ENCODE measurements at regions not wholly inside any gene's neighbourhood (a gene's known extent, or its start where the extent isn't known, plus 50 kb on each side); places are given as distances from the start of the nearest gene placed in this dataset.
A peak's percentile ranks its signal among the peaks of the same experiment; 100 is the strongest.

DNA sequence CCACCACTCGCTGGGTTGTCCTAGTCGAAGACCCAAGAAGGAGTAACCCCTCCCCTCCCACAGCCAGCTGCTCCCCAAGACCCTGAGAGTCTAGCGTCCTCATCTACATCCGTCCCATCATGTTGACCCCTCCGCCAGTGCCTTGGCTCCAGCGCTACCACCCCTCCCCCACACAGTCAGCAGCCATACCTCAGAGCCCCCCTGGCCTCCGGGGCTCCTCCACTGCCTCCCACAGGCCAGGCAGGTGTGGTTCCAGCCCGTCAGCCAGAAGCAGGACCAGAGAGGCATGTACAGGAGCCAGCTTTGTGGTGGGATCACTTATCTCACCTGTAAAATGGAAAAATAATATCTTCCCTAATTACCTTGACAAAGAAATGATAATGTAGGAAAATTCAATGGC is 51.5 kb upstream of the PHF21B start:
- Histone ChIP-seq H3K9me2 (ENCODE audit: insufficient read depth) (no peaks in the 10 kb centered on the region), H2AFZ (no peak overlapping the region), H4K20me1 (ENCODE audit: insufficient read depth) (no peaks in the 10 kb centered on the region), H3K9me3 (ENCODE audit: low read depth) (no peaks in the 10 kb centered on the region), H3K4me2 (ENCODE audit: unreplicated experiment) (no peak overlapping the region), H3K79me2 (ENCODE audit: insufficient read depth) (no peaks in the 10 kb centered on the region), H3K9ac (no peak overlapping the region), H3K27ac (no peak overlapping the region), H3K4me1 (ENCODE audit: insufficient read depth) (peaks cover 16% of the 10 kb centered on the region), H3K4me3 (no peak overlapping the region), H3K36me3 (ENCODE audit: low read depth) (no peaks in the 10 kb centered on the region), H3K27me3 (replicated peaks; ENCODE audit: insufficient read depth) (peaks cover 13% of the 10 kb centered on the region; the same call in 1 of the 2 replicates), H3F3A (ENCODE audit: insufficient read depth) (peaks cover 19% of the 10 kb centered on the region)
- no peak for TF ChIP-seq EZH2 (IDR thresholded peaks at IDR 0.05; ENCODE audit: insufficient read depth, poor library complexity, severe bottlenecking)
- no peak for DNase-seq
- 71 to 77% methylated on average over 7 to 8 of the region's 8 CpGs for WGBS, 2 experiments (ENCODE audit: low coverage in 1 of 2, low lambda C conversion rate in 2 of 2, missing lambda C conversion rate in 2 of 2)
- in situ Hi-C loops (cut with MboI), result no loop called here

DNA sequence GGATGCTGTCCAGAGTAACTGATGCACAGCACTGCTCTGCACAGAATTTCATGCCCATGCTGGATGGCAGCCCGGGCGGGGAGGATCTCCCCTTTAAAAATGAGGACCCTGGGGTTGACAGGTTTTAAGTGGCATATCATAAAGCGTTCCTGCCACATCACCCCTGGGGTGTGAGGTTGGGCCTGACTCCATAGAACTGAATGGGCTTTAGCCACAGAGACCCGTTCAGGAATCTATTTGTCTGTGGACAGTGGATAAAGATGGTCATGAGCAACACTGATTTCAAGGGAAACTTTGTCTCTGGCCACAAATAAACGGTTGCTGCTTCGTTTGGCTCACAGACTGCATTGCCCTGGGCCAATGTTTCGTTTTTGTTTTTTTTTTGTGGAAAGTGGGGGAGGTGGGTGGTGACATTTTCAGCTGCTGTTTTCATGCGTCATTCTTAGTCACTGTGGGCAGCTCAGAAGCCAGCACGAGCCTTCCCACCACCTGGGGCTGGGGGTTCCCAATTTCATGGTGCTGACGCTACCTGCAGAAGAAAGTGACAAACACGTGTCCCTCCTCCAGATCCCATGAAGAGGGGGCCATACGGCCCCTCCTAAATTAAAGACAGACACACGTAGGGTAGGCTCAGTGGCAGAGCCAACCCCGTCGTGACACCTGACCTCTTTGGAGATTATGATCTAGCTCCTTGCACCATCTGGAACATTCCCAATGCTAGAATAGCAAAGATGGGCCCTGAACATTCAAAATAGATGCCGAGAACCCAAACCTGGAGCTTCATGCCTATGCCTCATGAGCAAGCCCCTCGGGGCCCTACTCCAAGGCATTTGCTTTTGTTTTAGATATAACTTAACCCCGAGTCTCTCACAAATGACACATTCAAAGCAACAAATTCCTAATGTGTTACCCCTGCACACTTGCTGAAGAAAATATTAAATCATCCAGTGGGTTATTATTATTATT is 54.8 kb upstream of the PHF21B start:
- Histone ChIP-seq H3K4me3 (peak overlapping the region; percentile 6; the same call in 1 of the 2 replicates), H3K9ac (peak overlapping the region; percentile 41; the same call in 1 of the 2 replicates), H4K20me1 (ENCODE audit: insufficient read depth) (no peaks in the 10 kb centered on the region), H3K79me2 (ENCODE audit: insufficient read depth) (no peaks in the 10 kb centered on the region), H3K4me2 (ENCODE audit: unreplicated experiment) (peak overlapping the region; percentile 52), H3K27ac (peak overlapping the region; percentile 61), H3K9me2 (ENCODE audit: insufficient read depth) (no peaks in the 10 kb centered on the region), H3K4me1 (ENCODE audit: insufficient read depth) (peaks cover 19% of the 10 kb centered on the region), H3K27me3 (replicated peaks; ENCODE audit: insufficient read depth) (no peaks in the 10 kb centered on the region), H3K36me3 (ENCODE audit: low read depth) (no peaks in the 10 kb centered on the region), H3F3A (ENCODE audit: insufficient read depth) (peaks cover 23% of the 10 kb centered on the region), H2AFZ (no peak overlapping the region), H3K9me3 (ENCODE audit: low read depth) (no peaks in the 10 kb centered on the region)
- DNase-seq, result peak; percentile 91
- 25 to 26% methylated on average over 18 of the region's 18 CpGs for WGBS, 2 experiments (ENCODE audit: low coverage in 1 of 2, low lambda C conversion rate in 2 of 2, missing lambda C conversion rate in 2 of 2)
- no peak for TF ChIP-seq EZH2 (IDR thresholded peaks at IDR 0.05; ENCODE audit: insufficient read depth, poor library complexity, severe bottlenecking)
- 0 out of 2 replicates have a peak, but pooled peaks have one; percentile 51 for TF ChIP-seq EZH2phosphoT487 (IDR thresholded peaks at IDR 0.05; ENCODE audit: insufficient read depth, low read depth)
- in situ Hi-C loops (cut with MboI), result no loop called here

DNA sequence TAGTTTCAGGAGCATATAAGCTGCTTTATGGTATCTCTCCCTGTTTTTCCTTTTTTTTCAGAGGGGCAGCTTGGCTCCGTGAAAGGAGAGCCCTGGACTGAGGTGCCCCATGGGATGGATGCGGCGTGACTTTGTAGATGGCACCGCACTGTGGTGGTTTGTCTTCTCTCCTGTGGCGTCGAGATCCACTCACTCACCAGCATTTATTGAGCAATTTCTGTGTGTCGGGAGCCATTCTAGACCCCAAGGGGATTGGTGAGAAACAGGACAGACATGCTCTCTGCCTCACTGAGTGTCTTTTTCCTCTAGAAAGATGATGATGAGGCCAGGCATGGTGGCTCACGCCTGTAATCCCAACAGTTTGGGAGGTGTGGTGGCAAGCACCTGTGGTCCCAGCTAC is 55.9 kb upstream of the PHF21B start:
- DNase-seq, result no peak
- Histone ChIP-seq H3F3A (ENCODE audit: insufficient read depth) (peaks cover 23% of the 10 kb centered on the region), H3K27me3 (replicated peaks; ENCODE audit: insufficient read depth) (no peaks in the 10 kb centered on the region), H3K79me2 (ENCODE audit: insufficient read depth) (no peaks in the 10 kb centered on the region), H3K4me3 (no peak overlapping the region), H3K36me3 (ENCODE audit: low read depth) (no peaks in the 10 kb centered on the region), H3K9me2 (ENCODE audit: insufficient read depth) (no peaks in the 10 kb centered on the region), H3K4me1 (ENCODE audit: insufficient read depth) (peaks cover 19% of the 10 kb centered on the region), H3K4me2 (ENCODE audit: unreplicated experiment) (no peak overlapping the region), H2AFZ (no peak overlapping the region), H4K20me1 (ENCODE audit: insufficient read depth) (no peaks in the 10 kb centered on the region), H3K9ac (no peak overlapping the region), H3K9me3 (ENCODE audit: low read depth) (no peaks in the 10 kb centered on the region), H3K27ac (no peak overlapping the region)
- in situ Hi-C loops (cut with MboI), result no loop called here
- 86 to 87% methylated on average over 8 of the region's 8 CpGs for WGBS, 2 experiments (ENCODE audit: low coverage in 1 of 2, low lambda C conversion rate in 2 of 2, missing lambda C conversion rate in 2 of 2)
- TF ChIP-seq EZH2 (IDR thresholded peaks at IDR 0.05; ENCODE audit: insufficient read depth, poor library complexity, severe bottlenecking), result no peak
- TF ChIP-seq EZH2phosphoT487 (IDR thresholded peaks at IDR 0.05; ENCODE audit: insufficient read depth, low read depth), result no peak

DNA sequence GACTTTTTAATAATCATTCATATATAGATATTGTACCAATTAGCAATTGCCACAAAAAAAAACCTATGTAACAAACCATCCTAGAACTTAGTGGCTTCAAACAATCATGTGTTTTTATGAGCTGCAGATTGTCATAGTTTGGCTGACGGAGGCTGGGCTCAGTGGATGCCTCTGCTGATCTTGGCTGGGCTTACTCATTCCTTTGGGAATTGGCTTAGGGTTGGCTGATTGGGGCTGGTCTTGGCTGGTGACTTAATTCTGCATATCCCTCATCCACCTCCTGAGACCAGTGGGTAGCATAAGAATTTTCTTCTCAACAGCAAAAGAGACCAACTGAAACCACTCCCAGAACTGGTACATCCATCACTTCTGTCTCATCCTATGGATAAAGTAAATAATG is 57.9 kb upstream of the PHF21B start:
- Histone ChIP-seq H3K27ac (no peak overlapping the region), H3K79me2 (ENCODE audit: insufficient read depth) (no peaks in the 10 kb centered on the region), H4K20me1 (ENCODE audit: insufficient read depth) (no peaks in the 10 kb centered on the region), H3K4me1 (ENCODE audit: insufficient read depth) (peaks cover 23% of the 10 kb centered on the region), H3K9me3 (ENCODE audit: low read depth) (no peaks in the 10 kb centered on the region), H3K36me3 (ENCODE audit: low read depth) (no peaks in the 10 kb centered on the region), H3F3A (ENCODE audit: insufficient read depth) (peaks cover 23% of the 10 kb centered on the region), H3K9me2 (ENCODE audit: insufficient read depth) (no peaks in the 10 kb centered on the region), H3K4me3 (no peak overlapping the region), H3K27me3 (replicated peaks; ENCODE audit: insufficient read depth) (no peaks in the 10 kb centered on the region; the same call in 1 of the 2 replicates), H3K9ac (no peak overlapping the region), H2AFZ (no peak overlapping the region), H3K4me2 (ENCODE audit: unreplicated experiment) (no peak overlapping the region)
- DNase-seq, result no peak
- 79 to 80% methylated on average over 1 of the region's 1 CpG for WGBS, 2 experiments (ENCODE audit: low coverage in 1 of 2, low lambda C conversion rate in 2 of 2, missing lambda C conversion rate in 2 of 2)
- in situ Hi-C loops (cut with MboI), result no loop called here
- TF ChIP-seq EZH2phosphoT487 (IDR thresholded peaks at IDR 0.05; ENCODE audit: insufficient read depth, low read depth) (no peak), EZH2 (IDR thresholded peaks at IDR 0.05; ENCODE audit: insufficient read depth, poor library complexity, severe bottlenecking) (no peak)

Data from GM23248 (cell line).